ENCODE measurements at regions not wholly inside any gene's neighbourhood (a gene's known extent, or its start where the extent isn't known, plus 50 kb on each side); places are given as distances from the start of the nearest gene placed in this dataset.
"Not testable (repeated sequence)": the region's sequence is repeated elsewhere in the genome, so short reads cannot be mapped to it uniquely, and the experiment has no call there.

- DNase-seq, result no peak
Measured at GRCh38 chr16:29156511-29156910, 171.7 kb downstream of the LAT start.

- not testable (repeated sequence) for DNase-seq
Measured at GRCh38 chr16:29155866-29156200, 171.0 kb downstream of the LAT start.

GRCh38 chr16:29155131-29155865 lies 170.4 kb downstream of the LAT start:
- DNase-seq, result not testable (repeated sequence)

- no peak for DNase-seq
Measured at GRCh38 chr16:29154676-29155121, 169.8 kb downstream of the LAT start.

- DNase-seq, result no peak
Measured at GRCh38 chr16:29154088-29154487, 169.2 kb downstream of the LAT start.

- not testable (repeated sequence) for DNase-seq
Measured at GRCh38 chr16:29153307-29153706, 168.5 kb downstream of the LAT start.

GRCh38 chr16:29152544-29153031 lies 167.7 kb downstream of the LAT start:
- peak; percentile 71 for DNase-seq

GRCh38 chr16:29151317-29151716 lies 166.5 kb downstream of the LAT start:
- no peak for DNase-seq

GRCh38 chr16:29149912-29150311 lies 165.1 kb downstream of the LAT start:
- not testable (repeated sequence) for DNase-seq

- DNase-seq, result no peak
Measured at GRCh38 chr16:29148867-29149272, 164.0 kb downstream of the LAT start.

- no peak for DNase-seq
Measured at GRCh38 chr16:29148131-29148691, 163.4 kb downstream of the LAT start.

- DNase-seq, result not testable (repeated sequence)
Measured at GRCh38 chr16:29147710-29148109, 162.9 kb downstream of the LAT start.

GRCh38 chr16:29146808-29147643 lies 162.2 kb downstream of the LAT start:
- not testable (repeated sequence) for DNase-seq

GRCh38 chr16:29146266-29146665 lies 161.4 kb downstream of the LAT start:
- no peak for DNase-seq

GRCh38 chr16:29145486-29146225 lies 160.8 kb downstream of the LAT start:
- not testable (repeated sequence) for DNase-seq

- not testable (repeated sequence) for DNase-seq
Measured at GRCh38 chr16:29145086-29145485, 160.2 kb downstream of the LAT start.

GRCh38 chr16:29144669-29145062 lies 159.8 kb downstream of the LAT start:
- DNase-seq, result not testable (repeated sequence)

GRCh38 chr16:29143739-29144668 lies 159.2 kb downstream of the LAT start:
- not testable (repeated sequence) for DNase-seq

- not testable (repeated sequence) for DNase-seq
Measured at GRCh38 chr16:29142506-29142905, 157.7 kb downstream of the LAT start.

GRCh38 chr16:29141586-29142324 lies 156.9 kb downstream of the LAT start:
- DNase-seq, result no peak

- DNase-seq, result not testable (repeated sequence)
Measured at GRCh38 chr16:29141121-29141520, 156.3 kb downstream of the LAT start.

Measured in GF-D8 (cell line).